HEK293T (cell line): ENCODE measurements at regions not wholly inside any gene's neighbourhood (a gene's known extent, or its start where the extent isn't known, plus 50 kb on each side); places are given as distances from the start of the nearest gene placed in this dataset.

Experiments used
- BHLHE40 ChIP-seq: fragments of 450-650 bp; IDR thresholded peaks from 2 replicates; pipeline ENCODE4 v1.6.1; 2016; ENCODE audit warnings: mild to moderate bottlenecking, moderate library complexity, borderline replicate concordance
- FOXA1 ChIP-seq: fragments of 450-650 bp; IDR thresholded peaks from 2 replicates; pipeline ENCODE4 v1.6.1; 2016; ENCODE audit warnings: mild to moderate bottlenecking
- SUZ12 ChIP-seq: fragments of 450-650 bp; IDR thresholded peaks from 2 replicates; pipeline ENCODE4 v1.6.1; 2016; ENCODE audit warnings: mild to moderate bottlenecking
- TF ChIP-seq, protein P1 (sequence below): fragments of 450-650 bp; IDR thresholded peaks from 2 replicates; pipeline ENCODE4 v1.6.1; 2016

DNA sequence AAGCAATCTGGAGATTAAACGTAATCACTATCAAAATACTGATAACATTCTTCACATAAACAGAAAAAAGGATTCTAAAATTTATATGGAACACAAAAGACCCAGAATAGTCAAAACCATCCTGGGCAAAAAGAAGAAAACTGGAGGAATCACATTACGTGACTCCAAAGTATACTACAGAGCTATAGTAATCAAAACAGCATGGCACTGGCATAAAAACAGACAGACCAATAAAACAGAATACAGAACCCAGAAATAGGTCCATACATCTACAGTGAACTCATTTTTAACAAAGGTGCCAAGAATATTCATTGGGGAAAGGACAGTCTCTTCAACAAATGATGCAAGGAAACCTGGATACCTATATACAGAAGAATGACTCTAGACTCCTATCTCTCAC is 621.9 kb upstream of the CCDC54 start:
- TF ChIP-seq, protein P1, sequence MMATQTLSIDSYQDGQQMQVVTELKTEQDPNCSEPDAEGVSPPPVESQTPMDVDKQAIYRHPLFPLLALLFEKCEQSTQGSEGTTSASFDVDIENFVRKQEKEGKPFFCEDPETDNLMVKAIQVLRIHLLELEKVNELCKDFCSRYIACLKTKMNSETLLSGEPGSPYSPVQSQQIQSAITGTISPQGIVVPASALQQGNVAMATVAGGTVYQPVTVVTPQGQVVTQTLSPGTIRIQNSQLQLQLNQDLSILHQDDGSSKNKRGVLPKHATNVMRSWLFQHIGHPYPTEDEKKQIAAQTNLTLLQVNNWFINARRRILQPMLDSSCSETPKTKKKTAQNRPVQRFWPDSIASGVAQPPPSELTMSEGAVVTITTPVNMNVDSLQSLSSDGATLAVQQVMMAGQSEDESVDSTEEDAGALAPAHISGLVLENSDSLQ: no peak
- TF ChIP-seq FOXA1: no peak
- TF ChIP-seq BHLHE40: no peak
- no peak for TF ChIP-seq SUZ12
